ENCODE measurements at regions not wholly inside any gene's neighbourhood (a gene's known extent, or its start where the extent isn't known, plus 50 kb on each side); places are given as distances from the start of the nearest gene placed in this dataset.

DNA sequence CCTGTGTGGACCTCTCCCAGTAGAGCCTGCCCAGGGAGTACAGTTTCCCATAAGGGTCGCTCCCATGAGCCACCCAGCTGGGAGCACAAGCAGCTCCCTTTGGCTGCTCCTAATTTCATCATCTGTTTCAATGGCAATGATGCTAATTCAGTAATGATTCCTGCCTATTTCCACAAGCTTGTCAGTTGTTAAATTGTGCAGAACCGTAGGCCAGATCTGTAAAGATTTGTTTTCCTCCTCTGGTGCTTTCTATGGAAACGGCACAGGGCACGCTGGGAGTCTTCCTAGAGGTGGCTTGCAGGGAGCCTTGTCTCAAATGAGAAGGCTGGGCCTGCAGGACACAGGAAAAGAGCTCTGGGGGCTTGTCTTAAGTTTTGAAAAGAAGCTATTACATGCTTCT, 223.7 kb downstream of the CBLN1 start:
- Histone ChIP-seq H3K27me3 (no peaks in the 10 kb centered on the region), H3K36me3 (no peaks in the 10 kb centered on the region), H3K27ac (no peak overlapping the region), H3K9me3 (ENCODE audit: low read depth) (no peaks in the 10 kb centered on the region), H3K4me3 (no peak overlapping the region), H3K4me1 (ENCODE audit: low read depth) (no peaks in the 10 kb centered on the region)
- DNase-seq (ENCODE audit: low read depth in 1 of 2, low spot score in 1 of 2): no peak
- TF ChIP-seq, protein P1, sequence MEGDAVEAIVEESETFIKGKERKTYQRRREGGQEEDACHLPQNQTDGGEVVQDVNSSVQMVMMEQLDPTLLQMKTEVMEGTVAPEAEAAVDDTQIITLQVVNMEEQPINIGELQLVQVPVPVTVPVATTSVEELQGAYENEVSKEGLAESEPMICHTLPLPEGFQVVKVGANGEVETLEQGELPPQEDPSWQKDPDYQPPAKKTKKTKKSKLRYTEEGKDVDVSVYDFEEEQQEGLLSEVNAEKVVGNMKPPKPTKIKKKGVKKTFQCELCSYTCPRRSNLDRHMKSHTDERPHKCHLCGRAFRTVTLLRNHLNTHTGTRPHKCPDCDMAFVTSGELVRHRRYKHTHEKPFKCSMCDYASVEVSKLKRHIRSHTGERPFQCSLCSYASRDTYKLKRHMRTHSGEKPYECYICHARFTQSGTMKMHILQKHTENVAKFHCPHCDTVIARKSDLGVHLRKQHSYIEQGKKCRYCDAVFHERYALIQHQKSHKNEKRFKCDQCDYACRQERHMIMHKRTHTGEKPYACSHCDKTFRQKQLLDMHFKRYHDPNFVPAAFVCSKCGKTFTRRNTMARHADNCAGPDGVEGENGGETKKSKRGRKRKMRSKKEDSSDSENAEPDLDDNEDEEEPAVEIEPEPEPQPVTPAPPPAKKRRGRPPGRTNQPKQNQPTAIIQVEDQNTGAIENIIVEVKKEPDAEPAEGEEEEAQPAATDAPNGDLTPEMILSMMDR (IDR thresholded peaks at IDR 0.05; ENCODE audit: low read depth, low read length): no peak

DNA sequence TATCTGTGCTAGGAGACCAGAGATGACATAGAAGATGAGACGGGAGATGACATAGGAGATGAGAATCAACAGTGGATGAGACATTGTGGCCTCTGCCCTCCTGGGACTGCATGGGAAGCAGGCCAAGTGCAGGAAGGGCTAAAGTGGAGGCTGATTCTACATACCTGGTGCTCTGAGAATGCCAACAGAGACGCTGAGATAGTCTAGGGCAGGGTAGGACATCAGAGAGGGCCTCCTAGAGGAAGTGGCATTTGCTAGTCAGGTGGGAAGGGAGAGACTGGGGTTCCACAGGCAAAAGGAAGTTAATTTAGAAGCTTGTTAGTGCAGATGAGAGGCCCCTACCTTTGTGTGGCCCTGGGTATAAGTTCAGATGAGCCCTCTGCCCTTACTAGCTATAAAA, 224.2 kb downstream of the CBLN1 start:
- no peaks in the 10 kb centered on the region for H3K4me1 ChIP-seq (ENCODE audit: low read depth)
- no peaks in the 10 kb centered on the region for H3K9me3 ChIP-seq (ENCODE audit: low read depth)
- H3K27ac ChIP-seq: no peak overlapping the region
- H3K36me3 ChIP-seq: no peaks in the 10 kb centered on the region
- no peaks in the 10 kb centered on the region for H3K27me3 ChIP-seq
- TF ChIP-seq, protein P1 (IDR thresholded peaks at IDR 0.05; ENCODE audit: low read depth, low read length): no peak
- no peak for DNase-seq (ENCODE audit: low read depth in 1 of 2, low spot score in 1 of 2)
- no peak overlapping the region for H3K4me3 ChIP-seq

DNA sequence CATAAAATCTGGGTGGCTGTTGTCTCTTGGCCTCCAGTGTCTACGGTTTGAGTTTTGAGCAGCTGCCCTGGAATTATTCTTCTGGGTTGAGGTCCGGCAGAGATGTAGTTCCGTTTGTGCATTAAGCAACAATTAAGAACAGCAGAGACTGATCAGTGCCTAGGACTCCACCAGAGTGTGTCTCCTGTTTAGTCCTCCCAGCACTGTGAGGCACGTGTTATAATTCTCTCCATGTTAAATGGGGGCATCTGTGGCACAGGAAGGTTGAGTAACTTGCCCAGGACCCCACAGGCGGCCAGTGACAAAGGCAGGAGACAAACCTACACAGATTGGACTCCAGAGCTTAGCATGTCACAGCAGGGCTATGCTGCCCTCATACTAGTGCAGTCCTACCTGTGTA, 225.1 kb downstream of the CBLN1 start:
- H3K4me3 ChIP-seq: no peak overlapping the region
- no peak for DNase-seq (ENCODE audit: low read depth in 1 of 2, low spot score in 1 of 2)

DNA sequence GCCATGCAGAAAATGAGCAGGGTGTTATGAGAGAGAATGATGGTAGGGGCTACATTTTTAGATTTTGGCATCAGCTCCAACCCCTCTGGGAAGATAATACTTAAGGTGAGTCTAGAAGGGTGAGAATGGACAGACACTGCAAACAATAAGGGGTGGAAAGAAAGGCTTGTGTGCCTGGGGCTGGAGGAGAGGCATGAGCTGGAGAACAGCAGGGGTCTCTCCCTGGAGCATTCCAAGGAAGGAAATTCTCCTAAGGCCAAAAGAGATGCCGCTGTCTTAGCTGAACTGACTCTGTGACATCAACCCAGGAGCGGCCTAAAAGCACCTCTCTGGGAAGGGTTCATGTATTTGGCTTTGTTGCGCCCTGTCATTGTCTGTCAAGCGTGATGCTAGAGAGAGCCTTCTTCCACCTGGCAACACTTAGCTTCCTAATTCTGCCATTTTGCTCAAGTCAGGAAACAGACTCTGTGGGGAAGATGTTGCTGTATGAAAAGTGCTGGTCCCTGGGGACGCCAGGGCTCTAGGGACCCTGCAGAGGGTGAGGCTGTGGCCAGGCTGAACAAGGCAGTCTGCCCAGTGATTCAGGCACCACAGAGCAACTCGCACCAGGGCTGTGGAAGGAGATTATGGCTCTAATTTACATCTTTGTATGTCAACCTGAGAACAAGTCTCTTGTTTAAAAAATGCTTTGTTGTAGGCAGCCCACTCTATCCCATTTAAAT, 225.7 kb downstream of the CBLN1 start:
- H3K4me3 ChIP-seq: no peak overlapping the region
- no peaks in the 10 kb centered on the region for H3K4me1 ChIP-seq (ENCODE audit: low read depth)
- DNase-seq (ENCODE audit: low read depth in 1 of 2, low spot score in 1 of 2): no peak
- H3K36me3 ChIP-seq: no peaks in the 10 kb centered on the region
- no peak overlapping the region for H3K27ac ChIP-seq
- TF ChIP-seq, protein P1 (IDR thresholded peaks at IDR 0.05; ENCODE audit: low read depth, low read length): no peak
- no peaks in the 10 kb centered on the region for H3K9me3 ChIP-seq (ENCODE audit: low read depth)
- no peaks in the 10 kb centered on the region for H3K27me3 ChIP-seq

More for the DNA sequence above, 225.1 kb downstream of the CBLN1 start:
- TF ChIP-seq, protein P1 (IDR thresholded peaks at IDR 0.05; ENCODE audit: low read depth, low read length): no peak
- Histone ChIP-seq H3K4me1 (ENCODE audit: low read depth) (no peaks in the 10 kb centered on the region), H3K36me3 (no peaks in the 10 kb centered on the region), H3K27me3 (no peaks in the 10 kb centered on the region), H3K27ac (no peak overlapping the region), H3K9me3 (ENCODE audit: low read depth) (no peaks in the 10 kb centered on the region)

DNA sequence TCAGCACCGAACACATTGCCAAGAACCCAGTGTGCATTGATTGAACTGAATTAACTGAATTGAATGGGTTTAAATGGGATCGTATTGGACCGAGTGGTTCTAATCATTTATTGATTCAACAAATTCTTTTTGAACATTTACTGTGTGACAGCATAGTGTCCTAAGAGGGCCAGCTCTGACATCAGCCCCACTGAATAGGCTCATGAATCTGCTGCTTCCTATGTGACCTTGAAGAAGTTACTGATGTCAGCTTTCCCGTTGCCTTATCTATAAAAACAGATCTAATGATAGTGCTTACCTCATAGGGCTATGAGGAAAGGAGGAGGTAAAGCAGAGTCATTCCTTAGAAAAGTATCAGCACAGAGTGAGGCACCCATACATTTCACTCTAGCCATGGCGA, 226.3 kb downstream of the CBLN1 start:
- TF ChIP-seq, protein P1 (IDR thresholded peaks at IDR 0.05; ENCODE audit: low read depth, low read length): no peak
- Histone ChIP-seq H3K4me3 (no peak overlapping the region), H3K4me1 (ENCODE audit: low read depth) (no peaks in the 10 kb centered on the region), H3K9me3 (ENCODE audit: low read depth) (no peaks in the 10 kb centered on the region), H3K27ac (no peak overlapping the region), H3K36me3 (no peaks in the 10 kb centered on the region), H3K27me3 (no peaks in the 10 kb centered on the region)
- DNase-seq (ENCODE audit: low read depth in 1 of 2, low spot score in 1 of 2): no peak
